HL-60 (cell line): ENCODE measurements at regions not wholly inside any gene's neighbourhood (a gene's known extent, or its start where the extent isn't known, plus 50 kb on each side); places are given as distances from the start of the nearest gene placed in this dataset.

Experiments
- DNase-seq, 2 experiments: peaks; one replicate each; pipeline ENCODE4 v3.0.0-alpha.2; 2010 to 2020; ENCODE audit warnings: low read depth in 1 of 2, low spot score in 1 of 2
- H3K27ac ChIP-seq: fragments of 250-450 bp; sonication (Bioruptor Pico); replicated peaks from 2 replicates; pipeline ENCODE4 v1.5.1; 2020; ENCODE audit warnings: mild to moderate bottlenecking, moderate library complexity
- H3K27me3 ChIP-seq: fragments of 250-450 bp; sonication (Bioruptor Pico); 2 replicates; pipeline ENCODE4 v1.5.1; 2021; ENCODE audit warnings: mild to moderate bottlenecking, moderate library complexity; ENCODE audit not compliant: insufficient read depth, poor library complexity, severe bottlenecking
- H3K4me3 ChIP-seq: replicated peaks from 2 replicates; pipeline ENCODE4 v1.5.1; 2011; ENCODE audit warnings: mild to moderate bottlenecking, control low read depth, low read length; ENCODE audit not compliant: insufficient read depth
- GABPA ChIP-seq: IDR thresholded peaks from 2 replicates; pipeline ENCODE4 v1.6.1; 2012; ENCODE audit warnings: low read depth
- POLR2AphosphoS5 ChIP-seq: IDR thresholded peaks from 2 replicates; pipeline ENCODE4 v1.6.1; 2012; ENCODE audit warnings: low read depth
- SPI1 ChIP-seq: IDR thresholded peaks from 2 replicates; pipeline ENCODE4 v1.6.1; 2012; ENCODE audit warnings: low read depth, mild to moderate bottlenecking, borderline replicate concordance
- TF ChIP-seq, protein P1 (sequence below): IDR thresholded peaks from one replicate; pipeline ENCODE4 v1.5.1; 2011; ENCODE audit warnings: low read length, control low read depth, inconsistent platforms; ENCODE audit not compliant: insufficient read depth
- TF ChIP-seq, protein P2 (sequence below): IDR thresholded peaks from 2 replicates; pipeline ENCODE4 v1.6.1; 2012; ENCODE audit warnings: low read depth; ENCODE audit not compliant: insufficient replicate concordance

DNA sequence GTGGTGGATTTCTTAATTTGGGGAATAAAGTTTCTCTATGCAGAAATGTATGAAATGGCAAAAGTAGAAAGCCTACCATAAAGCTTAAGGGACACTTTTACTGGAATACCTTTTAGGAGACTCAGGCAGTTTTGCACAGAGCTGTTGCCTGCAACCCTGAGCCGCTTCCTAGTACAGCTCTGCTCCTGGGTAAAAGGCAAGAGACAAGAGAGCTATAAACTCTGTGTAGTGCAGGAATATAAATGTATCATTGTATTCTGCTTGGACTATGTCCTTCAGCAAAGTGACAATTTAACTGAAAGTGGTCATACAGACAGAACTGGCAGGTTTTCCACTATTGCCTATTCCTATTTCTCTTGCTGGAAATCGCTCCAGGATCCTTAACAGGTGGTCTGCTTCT is 65.3 kb upstream of the MYOCD start:
- DNase-seq, result no peak
- no peak overlapping the region for H3K4me3 ChIP-seq
- H3K27me3 ChIP-seq, result no peaks in the 10 kb centered on the region
- TF ChIP-seq GABPA (no peak), SPI1 (no peak), POLR2AphosphoS5 (no peak)
- TF ChIP-seq, protein P1, sequence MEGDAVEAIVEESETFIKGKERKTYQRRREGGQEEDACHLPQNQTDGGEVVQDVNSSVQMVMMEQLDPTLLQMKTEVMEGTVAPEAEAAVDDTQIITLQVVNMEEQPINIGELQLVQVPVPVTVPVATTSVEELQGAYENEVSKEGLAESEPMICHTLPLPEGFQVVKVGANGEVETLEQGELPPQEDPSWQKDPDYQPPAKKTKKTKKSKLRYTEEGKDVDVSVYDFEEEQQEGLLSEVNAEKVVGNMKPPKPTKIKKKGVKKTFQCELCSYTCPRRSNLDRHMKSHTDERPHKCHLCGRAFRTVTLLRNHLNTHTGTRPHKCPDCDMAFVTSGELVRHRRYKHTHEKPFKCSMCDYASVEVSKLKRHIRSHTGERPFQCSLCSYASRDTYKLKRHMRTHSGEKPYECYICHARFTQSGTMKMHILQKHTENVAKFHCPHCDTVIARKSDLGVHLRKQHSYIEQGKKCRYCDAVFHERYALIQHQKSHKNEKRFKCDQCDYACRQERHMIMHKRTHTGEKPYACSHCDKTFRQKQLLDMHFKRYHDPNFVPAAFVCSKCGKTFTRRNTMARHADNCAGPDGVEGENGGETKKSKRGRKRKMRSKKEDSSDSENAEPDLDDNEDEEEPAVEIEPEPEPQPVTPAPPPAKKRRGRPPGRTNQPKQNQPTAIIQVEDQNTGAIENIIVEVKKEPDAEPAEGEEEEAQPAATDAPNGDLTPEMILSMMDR, result no peak
- TF ChIP-seq, protein P2, sequence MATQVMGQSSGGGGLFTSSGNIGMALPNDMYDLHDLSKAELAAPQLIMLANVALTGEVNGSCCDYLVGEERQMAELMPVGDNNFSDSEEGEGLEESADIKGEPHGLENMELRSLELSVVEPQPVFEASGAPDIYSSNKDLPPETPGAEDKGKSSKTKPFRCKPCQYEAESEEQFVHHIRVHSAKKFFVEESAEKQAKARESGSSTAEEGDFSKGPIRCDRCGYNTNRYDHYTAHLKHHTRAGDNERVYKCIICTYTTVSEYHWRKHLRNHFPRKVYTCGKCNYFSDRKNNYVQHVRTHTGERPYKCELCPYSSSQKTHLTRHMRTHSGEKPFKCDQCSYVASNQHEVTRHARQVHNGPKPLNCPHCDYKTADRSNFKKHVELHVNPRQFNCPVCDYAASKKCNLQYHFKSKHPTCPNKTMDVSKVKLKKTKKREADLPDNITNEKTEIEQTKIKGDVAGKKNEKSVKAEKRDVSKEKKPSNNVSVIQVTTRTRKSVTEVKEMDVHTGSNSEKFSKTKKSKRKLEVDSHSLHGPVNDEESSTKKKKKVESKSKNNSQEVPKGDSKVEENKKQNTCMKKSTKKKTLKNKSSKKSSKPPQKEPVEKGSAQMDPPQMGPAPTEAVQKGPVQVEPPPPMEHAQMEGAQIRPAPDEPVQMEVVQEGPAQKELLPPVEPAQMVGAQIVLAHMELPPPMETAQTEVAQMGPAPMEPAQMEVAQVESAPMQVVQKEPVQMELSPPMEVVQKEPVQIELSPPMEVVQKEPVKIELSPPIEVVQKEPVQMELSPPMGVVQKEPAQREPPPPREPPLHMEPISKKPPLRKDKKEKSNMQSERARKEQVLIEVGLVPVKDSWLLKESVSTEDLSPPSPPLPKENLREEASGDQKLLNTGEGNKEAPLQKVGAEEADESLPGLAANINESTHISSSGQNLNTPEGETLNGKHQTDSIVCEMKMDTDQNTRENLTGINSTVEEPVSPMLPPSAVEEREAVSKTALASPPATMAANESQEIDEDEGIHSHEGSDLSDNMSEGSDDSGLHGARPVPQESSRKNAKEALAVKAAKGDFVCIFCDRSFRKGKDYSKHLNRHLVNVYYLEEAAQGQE, result no peak
- no peak overlapping the region for H3K27ac ChIP-seq

DNA sequence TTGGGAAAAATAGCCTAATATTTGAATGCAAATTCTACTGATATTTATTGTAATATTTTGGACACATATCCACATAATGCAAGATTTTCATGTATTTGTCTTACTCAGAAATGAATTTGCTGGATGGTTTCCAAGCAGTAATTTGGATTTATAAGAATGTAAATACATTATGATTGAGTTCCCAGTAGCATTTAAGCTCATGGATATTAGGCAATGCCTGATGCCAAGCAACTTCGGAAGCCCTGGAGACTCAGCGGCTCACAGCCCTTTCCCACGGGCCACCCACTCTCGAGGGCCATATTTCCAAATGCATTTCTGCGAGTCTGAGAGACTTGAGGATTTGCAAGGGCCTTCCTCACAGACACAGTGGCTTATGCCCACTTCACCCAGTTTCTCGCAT is 62.1 kb upstream of the MYOCD start:
- TF ChIP-seq, protein P1, result no peak
- no peak for TF ChIP-seq GABPA
- TF ChIP-seq, protein P2, result no peak
- no peak for TF ChIP-seq SPI1
- no peak for TF ChIP-seq POLR2AphosphoS5
- no peak overlapping the region for H3K4me3 ChIP-seq
- no peak for DNase-seq
- no peaks in the 10 kb centered on the region for H3K27me3 ChIP-seq
- H3K27ac ChIP-seq, result no peak overlapping the region

DNA sequence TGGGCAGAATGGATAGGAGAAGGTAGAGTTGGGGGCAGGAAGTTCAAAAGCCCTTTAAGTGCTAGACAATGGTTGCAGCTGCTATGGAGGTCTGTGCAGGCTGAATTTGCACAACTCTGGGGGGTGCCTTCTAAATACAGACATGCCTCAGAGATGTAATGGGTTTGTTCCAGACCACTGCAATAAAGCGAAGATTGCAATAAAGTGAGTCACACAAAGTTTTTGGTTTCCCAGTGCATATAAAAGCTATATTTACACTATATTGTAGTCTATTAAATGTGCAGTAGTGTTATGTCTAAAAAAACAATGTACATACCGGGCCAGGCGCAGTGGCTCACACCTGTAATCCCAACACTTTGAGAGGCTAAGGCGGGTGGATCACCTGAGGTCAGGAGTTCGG is 60.5 kb upstream of the MYOCD start:
- Histone ChIP-seq H3K27me3 (no peaks in the 10 kb centered on the region), H3K4me3 (no peak overlapping the region), H3K27ac (no peak overlapping the region)
- TF ChIP-seq POLR2AphosphoS5, result no peak
- no peak for TF ChIP-seq GABPA
- TF ChIP-seq, protein P1, result no peak
- no peak for TF ChIP-seq SPI1
- TF ChIP-seq, protein P2, result no peak
- no peak for DNase-seq
